Aorta (tissue), 5 donors: ENCODE measurements at regions not wholly inside any gene's neighbourhood (a gene's known extent, or its start where the extent isn't known, plus 50 kb on each side); places are given as distances from the start of the nearest gene placed in this dataset.

Source experiments
- ATAC-seq: fragments of 200-7000 bp; cut with Tn5 transposase; one replicate; pipeline ENCODE4 v1.9.1; 2022; ENCODE audit warnings: moderate library complexity; ENCODE audit not compliant: low FRiP score
- DNase-seq, 2 donors: peaks; one replicate each; pipeline ENCODE4 v3.0.0-alpha.2; 2020
- H3K27ac ChIP-seq, 2 donors: one replicate each; pipeline ENCODE4 v1.5.1; 2013; ENCODE audit warnings: low read length in 2 of 2, mild to moderate bottlenecking in 2 of 2, moderate library complexity in 2 of 2, control low read depth in 1 of 2, inconsistent platforms in 1 of 2, low read depth in 1 of 2
- H3K27me3 ChIP-seq, 2 donors: one replicate each; pipeline ENCODE4 v1.6.1; 2013; ENCODE audit warnings: control low read depth in 1 of 2, low read length in 1 of 2, mild to moderate bottlenecking in 1 of 2, moderate library complexity in 1 of 2; ENCODE audit not compliant: insufficient read depth in 2 of 2, control insufficient read depth in 1 of 2
- H3K36me3 ChIP-seq, 2 donors: one replicate each; pipeline ENCODE4 v1.6.1; 2013; ENCODE audit warnings: control low read depth in 1 of 2, low read length in 1 of 2, mild to moderate bottlenecking in 1 of 2; ENCODE audit not compliant: insufficient read depth in 2 of 2, control insufficient read depth in 1 of 2
- H3K4me1 ChIP-seq, 2 donors: one replicate each; pipeline ENCODE4 v1.6.1; 2013; ENCODE audit warnings: low read length in 2 of 2, control low read depth in 1 of 2, mild to moderate bottlenecking in 1 of 2, moderate library complexity in 1 of 2; ENCODE audit not compliant: insufficient read depth in 2 of 2, control insufficient read depth in 1 of 2
- H3K4me3 ChIP-seq, 2 donors: one replicate each; pipeline ENCODE4 v1.5.1; 2013; ENCODE audit warnings: low read length in 2 of 2, control low read depth in 1 of 2, mild to moderate bottlenecking in 1 of 2
- H3K9me3 ChIP-seq: one replicate; pipeline ENCODE4 v1.6.1; 2013; ENCODE audit warnings: mild to moderate bottlenecking, low read length; ENCODE audit not compliant: control insufficient read depth
- WGBS, 2 donors: extraction: QIAGEN DNeasy Blood & Tissue Kit; methylation state at CpG; one replicate each; pipeline ENCODE4 v1.1.7; 2013; 5-methylcytosine and 5-hydroxymethylcytosine counted together
- intact Hi-C, 2 donors: fragments of 100-400 bp; cut with DNase I; formaldehyde crosslinking; loops; one replicate each; pipeline versions ENCODE4 v1.14.2 to v1.15.0; 2022
- donor health status: healthy with polysubstance abuse.
- donor health status: Bipolar disorder and iron deficiency.
- donor health status: DM: no; HTN: no; CAD: no.
- donor health status: DM: no; HTN: no; CAD: no.
- donor health status: DM: yes; HTN: yes; CAD: no.

GRCh38 chr3:118180853-118181252 is 853.8 kb downstream of the IGSF11 start:
- DNase-seq (no peak), ATAC-seq (no peak)
- H3K9me3 ChIP-seq = no peaks in the 10 kb centered on the region
- no peak overlapping the region for H3K4me3 ChIP-seq
- no peaks in the 10 kb centered on the region for H3K4me1 ChIP-seq
- no peak overlapping the region for H3K27ac ChIP-seq
- H3K27me3 ChIP-seq = peaks cover 0 to 2% of the 10 kb centered on the region in 2 donors
- no peaks in the 10 kb centered on the region for H3K36me3 ChIP-seq
- intact Hi-C loops = no loop called here

- WGBS, 2 donors = 45 to 55% methylated on average over 1 of the region's 1 CpG
- no peak overlapping the region for H3K27ac ChIP-seq
- peaks cover 0 to 2% of the 10 kb centered on the region in 2 donors for H3K27me3 ChIP-seq
- no peak for ATAC-seq
- no peaks in the 10 kb centered on the region for H3K36me3 ChIP-seq
- intact Hi-C loops = no loop called here
- DNase-seq = no peak
- H3K4me1 ChIP-seq = no peaks in the 10 kb centered on the region
- H3K4me3 ChIP-seq = no peak overlapping the region
- no peaks in the 10 kb centered on the region for H3K9me3 ChIP-seq
These were observed 853.4 kb downstream of the IGSF11 start for GRCh38 chr3:118181274-118181673.

- WGBS, 2 donors = 42 to 48% methylated on average over 4 of the region's 4 CpGs
- Histone ChIP-seq H3K27me3 (no peaks in the 10 kb centered on the region), H3K9me3 (no peaks in the 10 kb centered on the region), H3K27ac (no peak overlapping the region), H3K4me3 (no peak overlapping the region), H3K4me1 (no peaks in the 10 kb centered on the region), H3K36me3 (no peaks in the 10 kb centered on the region)
- DNase-seq = no peak
- no peak for ATAC-seq
- intact Hi-C loops = no loop called here
These were observed 848.6 kb downstream of the IGSF11 start for GRCh38 chr3:118186051-118186450.

- intact Hi-C loops = no loop called here
- no peaks in the 10 kb centered on the region for H3K4me1 ChIP-seq
- no peaks in the 10 kb centered on the region for H3K36me3 ChIP-seq
- no peaks in the 10 kb centered on the region for H3K27me3 ChIP-seq
- no peak overlapping the region for H3K27ac ChIP-seq
- no peaks in the 10 kb centered on the region for H3K9me3 ChIP-seq
- no peak for DNase-seq
- ATAC-seq = no peak
- H3K4me3 ChIP-seq = no peak overlapping the region
These were observed 847.4 kb downstream of the IGSF11 start for GRCh38 chr3:118187221-118187620.

GRCh38 chr3:118196183-118196582 is 838.5 kb downstream of the IGSF11 start:
- Histone ChIP-seq H3K36me3 (no peaks in the 10 kb centered on the region), H3K4me1 (no peaks in the 10 kb centered on the region), H3K27me3 (no peaks in the 10 kb centered on the region), H3K9me3 (peaks cover 6% of the 10 kb centered on the region), H3K27ac (no peak overlapping the region), H3K4me3 (no peak overlapping the region)
- ATAC-seq (no peak), DNase-seq (no peak)
- intact Hi-C loops = no loop called here
- WGBS, 2 donors = 73 to 77% methylated on average over 1 of the region's 1 CpG

- no peaks in the 10 kb centered on the region for H3K27me3 ChIP-seq
- no peak overlapping the region for H3K27ac ChIP-seq
- H3K4me3 ChIP-seq = no peak overlapping the region
- ATAC-seq (no peak), DNase-seq (no peak)
- peaks cover 6% of the 10 kb centered on the region for H3K9me3 ChIP-seq
- no peaks in the 10 kb centered on the region for H3K36me3 ChIP-seq
- H3K4me1 ChIP-seq = no peaks in the 10 kb centered on the region
- intact Hi-C loops = no loop called here
- WGBS, 2 donors = 84 to 94% methylated on average over 4 of the region's 4 CpGs
These were observed 835.6 kb downstream of the IGSF11 start for GRCh38 chr3:118199044-118199443.

- no peak for DNase-seq
- ATAC-seq = no peak
- H3K36me3 ChIP-seq = no peaks in the 10 kb centered on the region
- H3K9me3 ChIP-seq = peaks cover 2% of the 10 kb centered on the region
- 84 to 90% methylated on average over 5 of the region's 5 CpGs for WGBS, 2 donors
- no peaks in the 10 kb centered on the region for H3K27me3 ChIP-seq
- intact Hi-C loops = no loop called here
- no peak overlapping the region for H3K27ac ChIP-seq
- no peaks in the 10 kb centered on the region for H3K4me1 ChIP-seq
- no peak overlapping the region for H3K4me3 ChIP-seq
These were observed 830.5 kb downstream of the IGSF11 start for GRCh38 chr3:118204052-118204656.

- 32 to 37% methylated on average over 3 of the region's 3 CpGs for WGBS, 2 donors
These were observed 827.4 kb downstream of the IGSF11 start for GRCh38 chr3:118207271-118207670.

GRCh38 chr3:118208642-118209041 is 826.0 kb downstream of the IGSF11 start:
- Histone ChIP-seq H3K36me3 (no peaks in the 10 kb centered on the region), H3K9me3 (no peaks in the 10 kb centered on the region), H3K4me1 (no peaks in the 10 kb centered on the region), H3K27me3 (no peaks in the 10 kb centered on the region), H3K4me3 (no peak overlapping the region), H3K27ac (no peak overlapping the region)
- ATAC-seq = no peak
- intact Hi-C loops = no loop called here
- no peak for DNase-seq
- 47 to 49% methylated on average over 2 of the region's 2 CpGs for WGBS, 2 donors

More at GRCh38 chr3:118207271-118207670, 827.4 kb downstream of the IGSF11 start:
- ATAC-seq (no peak), DNase-seq (no peak)
- Histone ChIP-seq H3K9me3 (no peaks in the 10 kb centered on the region), H3K27ac (no peak overlapping the region), H3K4me3 (no peak overlapping the region), H3K4me1 (no peaks in the 10 kb centered on the region), H3K36me3 (no peaks in the 10 kb centered on the region), H3K27me3 (no peaks in the 10 kb centered on the region)
- intact Hi-C loops = no loop called here
